GM12892 (cell line): ENCODE measurements at regions not wholly inside any gene's neighbourhood (a gene's known extent, or its start where the extent isn't known, plus 50 kb on each side); places are given as distances from the start of the nearest gene placed in this dataset.

ENCODE experiments used
- POLR2A ChIP-seq: IDR thresholded peaks from 2 replicates; pipeline ENCODE4 v1.6.1; 2011; ENCODE audit warnings: low read depth, low read length, control low read depth
- POLR2AphosphoS5 ChIP-seq: IDR thresholded peaks from 2 replicates; pipeline ENCODE4 v1.6.1; 2011; ENCODE audit warnings: low read depth, low read length, control low read depth

GRCh38 chr4:187128222-187128621, 404.6 kb upstream of the FAT1 start:
- no peak for TF ChIP-seq POLR2AphosphoS5
- TF ChIP-seq POLR2A: no peak
